Stimulated activated CD4-positive, alpha-beta T cell treated with anti-CD3 and anti-CD28 coated beads, Interleukin-15, amount 100 ng/mL, for 24 hours (primary cell): ENCODE measurements at regions not wholly inside any gene's neighbourhood (a gene's known extent, or its start where the extent isn't known, plus 50 kb on each side); places are given as distances from the start of the nearest gene placed in this dataset.

Experiments
- DNase-seq: peaks from one replicate; pipeline ENCODE4 v3.0.0-alpha.2; 2020

GRCh38 chr18:10009321-10010144 is 95.7 kb downstream of the VAPA start:
- DNase-seq, result no peak

- no peak for DNase-seq
Measured at GRCh38 chr18:10010611-10011015, 96.8 kb downstream of the VAPA start.

- DNase-seq, result no peak
Measured at GRCh38 chr18:10011061-10011460, 97.2 kb downstream of the VAPA start.

- DNase-seq, result no peak
Measured at GRCh38 chr18:10011751-10012150, 97.9 kb downstream of the VAPA start.

- no peak for DNase-seq
Measured at GRCh38 chr18:10012526-10012925, 98.7 kb downstream of the VAPA start.

DNA sequence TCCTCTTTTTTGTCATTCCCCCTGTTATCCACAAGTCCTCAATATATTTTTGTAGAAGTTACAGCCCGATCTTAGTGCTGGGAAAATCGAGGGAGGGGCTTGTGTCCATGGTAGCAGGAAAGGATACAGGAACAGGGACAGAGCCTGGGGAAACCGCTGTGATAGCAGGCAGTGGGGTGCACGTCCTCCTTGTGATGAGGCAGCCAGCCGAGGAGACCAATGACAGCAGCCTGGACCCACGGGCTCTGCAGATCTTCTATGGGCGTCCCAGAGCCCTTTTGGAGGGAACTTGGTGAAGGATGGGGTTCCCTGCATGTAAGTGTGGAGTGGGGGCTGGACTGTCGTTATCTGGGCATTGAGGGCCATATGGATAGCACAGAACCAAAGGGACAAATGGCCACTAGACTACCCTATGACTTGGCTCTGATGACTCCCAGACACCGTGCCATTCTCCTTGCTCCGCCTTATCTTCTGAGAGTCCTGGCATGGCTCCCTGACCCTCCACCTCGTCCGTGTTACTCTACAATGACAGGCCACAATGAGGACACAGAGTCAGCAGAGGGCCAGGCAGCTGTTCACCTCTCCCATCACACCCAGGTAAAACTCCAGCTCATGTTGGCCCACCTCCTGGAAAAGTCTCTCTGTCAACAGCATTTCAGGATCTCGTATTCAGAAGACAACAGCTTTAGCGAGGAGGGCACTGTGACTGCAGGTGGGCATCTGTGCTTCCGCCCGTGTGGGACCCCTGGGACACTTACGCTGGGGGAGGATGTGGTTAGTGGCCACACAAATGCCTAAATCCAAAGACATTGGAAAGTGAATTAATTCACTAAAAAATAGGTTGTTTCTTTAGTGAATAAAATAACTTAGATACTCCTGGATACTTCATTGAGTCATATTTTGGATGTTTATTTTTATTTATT is 100.1 kb downstream of the VAPA start:
- no peak for DNase-seq

DNA sequence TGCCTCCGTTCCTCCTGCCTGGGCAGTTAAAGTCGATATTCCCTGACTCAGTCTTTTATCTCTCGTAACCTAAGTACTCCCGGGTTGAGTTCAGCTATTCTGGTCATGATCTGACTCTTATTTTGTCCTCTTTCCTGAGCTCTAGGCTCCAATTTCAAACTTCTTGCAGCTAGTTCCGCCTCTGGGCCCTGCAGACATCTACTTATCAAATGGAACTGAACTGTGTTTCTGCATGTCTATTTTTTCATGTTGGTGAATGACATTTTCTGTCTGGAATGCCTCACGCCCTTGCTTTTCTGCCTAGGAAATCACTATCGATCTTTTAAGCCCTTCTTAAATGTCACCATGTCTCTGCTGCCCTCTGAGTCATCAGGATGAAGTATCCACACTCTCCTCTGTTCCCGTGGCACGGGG is 101.5 kb downstream of the VAPA start:
- no peak for DNase-seq

DNA sequence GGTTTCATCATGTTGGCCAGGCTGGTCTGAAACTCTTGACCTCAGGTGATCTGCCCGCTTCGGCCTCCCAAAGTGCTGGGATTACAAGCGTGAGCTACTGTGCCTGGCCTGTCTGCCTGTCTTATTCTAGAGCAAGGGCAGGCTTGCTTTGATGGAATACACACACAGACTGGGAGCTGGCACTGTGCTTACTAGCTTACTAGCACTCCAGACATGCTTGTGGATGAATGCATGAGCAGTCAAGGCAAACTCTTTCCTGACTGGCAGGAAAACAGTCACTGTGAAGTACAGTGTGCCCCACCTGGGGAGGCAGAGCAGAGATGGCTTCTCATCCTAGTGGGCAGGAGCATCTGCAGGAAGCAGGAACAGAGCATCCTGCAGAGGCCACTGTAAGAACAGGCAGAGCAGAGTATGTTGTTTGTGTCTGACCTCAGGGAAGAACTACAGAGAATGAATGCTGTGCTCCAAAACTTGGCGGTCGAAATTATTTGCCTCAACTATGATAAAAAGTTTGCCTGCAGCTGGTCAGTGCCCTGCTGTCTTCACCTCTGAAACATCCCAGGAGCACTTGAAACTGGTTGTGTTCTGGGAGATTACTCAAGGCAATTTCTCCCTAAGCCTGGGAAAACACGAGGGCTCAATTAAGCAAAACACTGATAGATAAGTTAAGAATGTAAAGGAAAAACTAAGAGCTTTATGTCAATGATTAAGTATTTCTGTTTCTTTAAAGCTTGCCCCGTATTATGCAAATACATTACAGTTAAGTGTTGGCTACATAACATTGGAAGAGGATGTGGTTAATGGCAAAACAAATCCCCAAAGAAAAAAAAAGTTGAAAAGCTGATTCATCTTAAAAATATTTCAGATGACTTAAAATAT is 102.4 kb downstream of the VAPA start:
- DNase-seq, result no peak

DNA sequence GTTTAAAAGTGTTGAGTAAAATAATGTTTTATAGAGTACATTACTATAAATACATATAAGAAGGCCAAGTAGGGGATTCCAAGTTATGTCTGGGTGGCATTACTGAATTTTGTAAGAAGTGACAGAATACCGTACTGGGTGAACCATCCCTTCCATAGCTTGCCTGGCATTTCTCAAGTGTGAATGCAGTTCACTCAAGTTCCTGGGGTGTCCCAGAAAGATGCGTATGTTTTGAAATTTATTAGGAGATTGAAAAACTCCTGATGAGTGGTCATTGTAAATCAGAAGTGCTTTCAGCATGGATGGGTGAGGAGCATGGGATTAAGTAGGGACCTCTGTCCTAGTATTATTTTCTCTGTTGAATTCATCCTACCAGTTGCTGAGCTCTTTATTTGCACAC is 103.2 kb downstream of the VAPA start:
- DNase-seq, result no peak

DNA sequence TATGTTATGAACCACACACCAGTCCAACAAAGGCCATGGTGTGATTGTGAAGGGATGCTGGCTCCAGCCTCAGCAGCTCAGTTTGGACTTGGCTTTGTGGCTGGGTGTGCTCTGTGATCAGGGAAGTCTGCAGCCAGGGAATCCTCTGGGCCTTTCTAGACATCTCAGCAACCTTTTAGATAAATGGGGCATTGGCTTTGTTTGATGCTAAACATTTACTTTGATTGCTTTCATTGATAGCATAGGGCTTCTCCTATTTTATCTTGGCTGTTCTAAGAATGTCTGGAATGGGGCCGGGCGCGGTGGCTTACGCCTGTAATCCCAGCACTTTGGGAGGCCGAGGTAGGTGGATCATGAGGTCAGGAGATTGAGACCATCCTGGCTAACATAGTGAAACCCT is 104.5 kb downstream of the VAPA start:
- no peak for DNase-seq

DNA sequence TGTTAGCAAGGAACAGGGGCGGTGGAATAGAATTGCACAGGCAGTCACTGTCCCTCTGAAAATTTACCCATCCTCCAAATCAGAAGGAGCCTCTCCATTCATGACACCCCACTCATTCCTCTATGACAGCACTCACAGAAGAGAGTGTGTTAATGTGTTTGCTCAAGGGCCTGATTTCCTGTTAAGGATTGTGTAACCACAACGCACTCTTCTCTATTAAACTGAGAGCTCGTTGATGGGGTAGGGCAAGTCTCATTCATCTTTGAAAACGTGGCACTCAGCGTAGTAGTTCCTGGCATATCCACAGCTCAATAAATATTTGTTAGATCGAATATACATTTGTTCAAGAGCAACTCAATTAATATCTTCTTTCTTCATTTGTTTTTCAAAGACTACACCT is 106.4 kb downstream of the VAPA start:
- no peak for DNase-seq

DNA sequence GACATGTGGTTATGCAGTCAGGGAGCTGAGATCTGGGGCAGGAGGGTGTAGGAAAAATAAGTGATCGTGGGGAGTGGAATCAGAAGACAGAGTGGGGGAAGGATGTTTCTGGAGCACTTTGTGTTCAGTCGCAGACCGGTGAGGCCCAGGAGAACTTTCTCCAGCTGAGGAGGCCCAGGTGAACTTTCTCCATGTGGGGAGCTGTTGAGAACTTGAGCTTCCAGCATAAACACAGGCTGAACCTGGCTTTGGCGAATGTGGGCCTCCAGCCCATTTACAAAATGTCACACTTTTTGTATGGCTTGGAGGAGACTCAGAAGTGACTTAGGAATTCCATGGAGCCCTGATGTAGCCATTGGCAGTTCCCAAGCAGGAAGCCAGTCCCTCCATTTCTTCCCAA is 108.5 kb downstream of the VAPA start:
- DNase-seq, result no peak

DNA sequence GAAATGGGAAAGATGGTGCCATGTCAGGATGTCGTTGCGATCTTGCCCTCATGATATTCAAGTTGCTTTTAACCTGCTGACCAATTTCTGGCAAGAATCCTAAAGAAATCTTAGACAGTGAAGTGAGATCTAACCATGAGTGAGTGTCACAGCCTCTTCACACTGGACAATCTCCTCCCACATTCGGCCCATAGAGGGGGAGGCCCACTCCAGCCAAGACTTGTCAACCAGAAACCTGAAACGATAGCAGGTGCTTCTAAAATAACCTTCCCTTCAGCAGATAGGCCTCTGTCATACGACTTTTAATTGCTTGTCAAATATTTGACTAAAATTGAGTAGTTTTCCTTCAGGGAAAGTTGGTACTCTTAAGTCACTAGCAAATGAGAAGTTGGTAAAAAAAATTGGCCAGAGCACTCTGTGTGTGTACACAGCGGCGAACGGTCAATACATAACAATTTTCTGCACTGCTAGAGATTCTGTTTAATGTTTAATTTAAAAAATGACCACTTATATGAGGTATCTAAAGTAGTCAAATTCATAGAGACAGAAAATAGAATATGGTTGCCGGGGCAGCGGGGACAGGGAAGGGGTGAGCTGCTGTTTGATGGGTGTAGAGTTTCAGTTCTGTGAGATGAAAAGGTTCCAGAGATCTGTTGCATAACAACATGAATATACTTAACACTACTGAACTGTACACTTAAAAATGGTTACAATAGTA is 110.2 kb downstream of the VAPA start:
- DNase-seq, result no peak

GRCh38 chr18:10025711-10026670 is 112.2 kb downstream of the VAPA start:
- no peak for DNase-seq

DNA sequence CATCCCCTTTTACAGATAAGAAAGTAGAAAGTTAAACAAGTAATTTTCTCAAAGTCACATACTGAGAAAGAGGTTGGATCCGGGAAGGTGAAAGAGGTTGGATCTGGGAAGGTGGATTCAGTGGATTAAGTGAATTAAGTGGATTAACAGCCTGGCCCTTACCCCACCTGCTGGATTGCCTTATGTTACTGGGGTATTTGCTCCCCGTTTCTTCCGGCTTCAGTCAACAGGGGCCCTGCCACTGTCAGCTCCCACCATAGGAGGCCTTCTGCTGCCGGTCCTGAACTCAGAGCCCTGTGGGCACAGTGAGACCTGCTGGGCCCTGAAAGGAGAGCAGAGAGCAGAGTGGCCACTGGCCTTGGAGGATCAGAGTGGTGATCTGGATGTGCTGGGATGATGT is 113.2 kb downstream of the VAPA start:
- DNase-seq, result no peak

- DNase-seq, result no peak
Measured at GRCh38 chr18:10027461-10027860, 113.6 kb downstream of the VAPA start.

DNA sequence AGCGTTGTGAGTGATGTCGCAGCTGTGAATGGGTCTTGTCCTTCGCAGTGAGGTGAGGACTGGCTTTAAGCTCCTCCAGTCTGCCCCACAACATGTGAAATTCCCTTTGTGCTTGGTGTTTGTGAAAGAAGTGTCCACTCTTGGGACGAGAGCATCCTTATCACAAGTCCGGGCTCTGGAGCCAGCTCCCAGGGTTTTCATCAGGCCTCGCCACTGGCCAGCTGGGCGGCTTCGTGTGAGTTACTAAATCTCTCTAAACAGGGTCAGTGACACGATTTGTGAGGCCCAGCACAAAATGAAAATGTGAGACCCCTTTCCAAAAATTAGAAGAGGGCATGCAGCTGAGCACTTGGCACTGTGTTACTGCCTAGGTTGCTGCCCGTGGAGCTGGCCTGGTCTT is 115.9 kb downstream of the VAPA start:
- no peak for DNase-seq

DNA sequence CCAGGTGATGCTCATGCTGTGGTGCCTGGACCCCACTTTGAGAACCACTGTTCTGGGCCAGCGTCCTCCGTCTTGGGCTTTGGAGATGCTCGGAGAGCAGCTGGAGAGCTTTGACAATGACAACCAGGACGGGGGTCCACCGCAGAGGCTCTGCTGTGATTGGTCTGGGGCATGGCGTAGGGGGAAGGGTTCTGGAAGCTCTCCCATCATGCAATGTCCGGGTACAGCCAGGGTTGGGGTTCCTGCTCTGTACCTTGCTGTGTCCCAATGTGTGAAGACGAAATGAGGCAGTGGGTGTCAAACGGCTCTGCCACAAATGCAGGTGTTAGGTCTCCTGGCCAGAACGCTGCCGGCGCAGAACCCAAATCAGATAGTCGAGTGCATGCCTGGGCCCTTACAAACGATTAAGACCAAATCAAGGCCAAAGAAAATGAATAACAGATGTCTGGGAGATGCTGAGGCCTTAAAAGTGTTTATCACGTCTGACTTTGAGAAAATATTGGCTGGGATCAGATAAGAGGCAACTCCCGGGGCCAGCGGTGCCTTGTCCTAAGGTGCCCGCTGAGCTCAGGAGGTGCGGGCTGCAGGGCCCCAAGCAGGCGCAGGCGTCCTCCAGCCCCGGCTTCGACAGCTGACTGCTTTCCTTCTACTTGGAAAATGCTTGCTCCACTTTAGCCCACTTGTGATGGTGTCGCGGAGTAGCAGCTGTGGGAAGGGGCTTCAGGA is 117.2 kb downstream of the VAPA start:
- no peak for DNase-seq

- peak; percentile 18 for DNase-seq
Measured at GRCh38 chr18:10032331-10033015, 118.7 kb downstream of the VAPA start.

DNA sequence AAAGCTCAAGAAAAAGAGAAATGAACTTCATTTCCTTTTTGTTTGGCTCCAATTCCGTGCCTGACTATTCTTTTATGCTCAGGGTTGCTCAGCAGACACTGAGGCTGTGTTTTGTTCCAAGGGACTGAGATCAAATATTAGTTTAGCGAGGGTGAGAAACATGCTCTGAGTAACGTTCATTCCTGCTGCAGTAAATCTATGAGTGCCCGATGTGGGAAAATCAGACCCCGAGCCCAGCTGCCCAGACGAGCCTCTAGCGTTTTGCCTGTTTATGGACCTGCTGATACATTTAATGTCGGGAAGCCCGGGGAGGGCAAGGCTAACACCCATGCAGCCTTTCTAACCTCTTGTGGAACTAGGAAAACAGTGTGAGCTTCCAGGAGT is 119.2 kb downstream of the VAPA start:
- no peak for DNase-seq
